ENCODE measurements at regions not wholly inside any gene's neighbourhood (a gene's known extent, or its start where the extent isn't known, plus 50 kb on each side); places are given as distances from the start of the nearest gene placed in this dataset.

DNA sequence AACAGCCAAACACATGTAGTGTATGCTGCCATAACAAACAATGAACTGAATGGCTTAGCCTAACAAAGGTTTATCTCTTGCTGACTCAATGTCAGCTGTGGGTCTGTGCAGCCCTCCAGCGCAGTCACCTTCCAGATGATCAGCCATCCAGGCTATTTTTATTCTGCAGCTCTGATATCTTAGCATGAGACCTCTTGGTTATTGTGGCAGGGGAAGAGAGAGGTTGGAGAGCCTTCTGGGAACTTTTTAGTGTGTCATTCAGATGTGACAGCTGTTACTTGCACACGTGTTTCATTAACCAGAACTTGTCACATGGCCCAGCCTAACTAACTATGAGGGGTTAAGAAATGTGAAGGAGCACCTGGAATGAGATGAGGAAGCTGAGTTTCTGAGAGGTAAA is 202.5 kb downstream of the DHX35 start:
- no peak for DNase-seq

DNA sequence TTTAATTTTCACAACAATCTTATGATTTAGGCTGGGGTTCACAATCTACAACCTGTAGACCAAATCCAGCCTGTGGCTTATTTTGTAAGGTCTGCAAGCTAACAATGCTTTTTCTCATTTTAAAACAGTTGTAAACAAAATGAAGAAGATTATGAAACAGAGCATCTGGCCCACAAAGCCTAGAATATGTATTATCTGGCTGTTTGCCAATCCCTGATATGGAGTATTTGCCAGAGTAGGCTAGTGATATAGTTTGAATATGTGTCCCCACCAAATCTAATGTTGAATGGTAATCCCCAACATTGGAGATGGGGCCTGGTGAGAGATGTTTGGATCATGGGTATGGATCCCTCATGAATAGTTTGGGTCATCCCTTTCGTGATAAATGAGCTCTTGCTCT is 201.8 kb downstream of the DHX35 start:
- DNase-seq, result no peak

DNA sequence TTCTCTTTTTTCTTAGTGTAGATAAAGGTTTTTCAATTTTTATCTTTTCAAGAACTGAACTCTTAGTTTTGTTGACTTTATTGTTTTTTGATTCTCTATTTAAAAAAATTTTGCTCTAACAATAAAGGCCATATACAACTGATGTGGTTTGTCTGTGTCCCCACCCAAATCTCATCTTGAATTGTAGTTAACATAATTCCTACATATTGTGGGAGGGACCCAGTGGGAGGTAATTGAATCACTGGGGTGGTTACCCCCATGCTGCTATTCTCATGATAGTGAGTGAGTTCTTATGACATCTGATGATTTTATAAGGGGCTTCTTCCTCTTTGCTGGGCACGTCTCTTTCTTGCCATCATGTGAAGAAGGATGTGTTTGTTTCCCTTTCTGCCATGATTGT is 199.8 kb downstream of the DHX35 start:
- no peak for DNase-seq

- DNase-seq, result no peak
These were observed 193.8 kb downstream of the DHX35 start for GRCh38 chr20:39155971-39156370.

DNA sequence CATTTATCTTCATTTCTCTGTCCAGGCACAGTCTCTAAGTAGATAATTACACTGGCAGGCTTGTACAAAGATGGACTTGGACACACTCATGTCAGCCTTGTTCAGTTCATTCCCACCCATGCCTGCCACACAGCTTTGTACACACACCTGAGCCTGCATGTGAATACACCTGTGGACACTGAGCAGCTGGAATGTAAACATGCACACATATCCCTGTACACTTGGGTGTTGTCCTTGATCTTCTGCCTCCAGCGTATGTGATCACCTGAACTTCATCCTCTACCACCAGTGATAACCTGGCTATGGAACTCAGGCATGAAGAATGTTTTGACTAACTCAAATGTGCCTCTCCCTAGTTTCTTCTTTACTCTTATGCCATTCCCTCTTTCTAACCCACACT is 190.6 kb downstream of the DHX35 start:
- no peak for DNase-seq

GRCh38 chr20:39152126-39152525 is 190.0 kb downstream of the DHX35 start:
- DNase-seq, result no peak

DNA sequence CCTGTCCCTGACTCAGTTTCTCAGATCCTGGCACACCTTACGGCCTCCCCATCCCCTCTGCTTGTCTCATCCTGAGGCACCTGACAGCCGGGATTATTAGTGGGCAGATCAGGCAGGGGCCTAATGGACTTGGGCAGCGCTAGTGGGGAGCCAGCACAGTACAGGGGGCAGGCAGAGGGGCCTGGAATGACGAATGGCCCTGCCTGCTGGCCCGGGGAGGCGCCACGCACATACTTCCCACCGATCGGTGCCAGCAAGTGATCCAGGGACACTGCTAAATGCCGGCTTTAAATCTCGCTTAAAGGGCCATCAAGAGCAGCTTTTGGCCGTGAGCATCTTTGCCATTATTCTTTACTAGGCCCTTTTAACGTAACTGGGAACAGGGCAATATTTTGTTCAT is 188.4 kb downstream of the DHX35 start:
- DNase-seq, result no peak

- DNase-seq, result no peak
These were observed 184.2 kb downstream of the DHX35 start for GRCh38 chr20:39146394-39146793.

- no peak for DNase-seq
These were observed 183.8 kb downstream of the DHX35 start for GRCh38 chr20:39145921-39146320.

DNA sequence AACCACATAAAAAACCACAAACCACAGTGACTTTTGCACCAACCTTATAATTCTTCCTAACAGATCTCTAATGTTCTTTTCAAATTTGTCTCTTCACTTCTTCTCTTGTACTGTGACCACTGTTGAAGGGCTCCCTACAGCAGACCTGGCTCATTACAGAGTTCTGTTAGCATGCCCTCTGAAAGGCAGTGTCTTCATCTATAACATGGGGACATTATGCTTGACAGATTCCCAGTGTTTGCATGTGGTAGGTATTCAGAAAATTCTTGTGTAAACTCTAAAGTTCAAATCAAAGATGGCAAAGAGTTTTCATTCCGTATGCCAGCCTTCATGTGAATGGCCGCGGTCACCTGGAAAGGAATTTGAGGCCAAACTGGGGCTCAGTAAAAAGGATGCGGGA is 182.6 kb downstream of the DHX35 start:
- DNase-seq, result no peak

DNA sequence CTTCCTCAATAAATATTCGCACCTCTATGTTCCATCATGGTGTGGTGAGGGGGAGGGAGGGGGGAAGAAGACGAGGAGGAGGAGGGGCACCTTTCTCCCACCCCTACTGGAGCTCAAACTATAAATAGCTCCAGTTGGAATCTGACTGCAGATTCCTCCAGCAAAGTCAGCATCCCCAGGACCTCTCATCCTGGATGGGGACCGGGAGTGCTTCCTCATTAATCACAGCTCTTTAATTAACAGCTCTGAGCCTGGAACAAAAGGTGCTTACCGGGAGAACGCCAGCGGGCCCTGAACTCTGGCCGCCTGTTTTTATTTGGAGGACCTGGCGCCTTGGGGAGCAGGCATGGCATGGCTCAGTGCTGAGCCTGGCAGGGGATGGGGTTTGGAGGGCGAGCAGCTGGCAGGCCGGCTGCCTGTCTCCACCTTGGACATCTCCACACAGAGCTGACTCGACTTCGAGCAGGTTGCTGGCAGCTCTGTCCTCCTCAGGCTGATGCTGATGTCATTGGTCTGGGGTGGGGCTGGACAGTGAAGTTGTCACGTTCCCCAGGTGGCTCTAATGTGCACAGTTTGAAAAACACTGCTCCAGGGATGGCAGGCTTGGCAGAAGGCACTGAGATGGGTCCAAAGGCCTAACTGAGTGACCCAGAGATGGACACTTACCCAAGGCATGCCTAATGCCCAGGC is 180.4 kb downstream of the DHX35 start:
- no peak for DNase-seq

DNA sequence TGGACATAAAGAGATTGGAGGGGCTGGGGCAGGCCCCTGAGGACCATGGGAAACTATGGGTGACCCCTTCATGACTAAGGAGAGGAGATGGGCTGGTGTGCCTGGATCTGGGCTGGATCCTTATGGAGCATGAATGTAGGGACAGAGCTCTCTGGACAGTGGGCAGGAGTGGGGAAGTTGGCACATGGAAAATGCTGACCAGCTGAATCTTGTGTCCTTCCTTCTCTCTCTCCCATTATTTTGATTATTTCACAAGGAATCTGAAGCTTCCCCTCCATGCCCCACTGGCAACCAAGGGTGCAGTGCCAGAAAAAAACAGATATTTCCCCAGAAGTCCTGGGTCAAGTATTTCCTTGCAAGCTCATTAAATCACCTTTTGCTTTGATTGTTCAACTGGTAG is 175.2 kb downstream of the DHX35 start:
- DNase-seq, result no peak

- no peak for DNase-seq
These were observed 174.7 kb downstream of the DHX35 start for GRCh38 chr20:39136798-39137197.

GRCh38 chr20:39135885-39136544 is 173.9 kb downstream of the DHX35 start:
- no peak for DNase-seq

GRCh38 chr20:39133201-39133600 is 171.1 kb downstream of the DHX35 start:
- no peak for DNase-seq

- DNase-seq, result no peak
These were observed 170.4 kb downstream of the DHX35 start for GRCh38 chr20:39132511-39132910.

DNA sequence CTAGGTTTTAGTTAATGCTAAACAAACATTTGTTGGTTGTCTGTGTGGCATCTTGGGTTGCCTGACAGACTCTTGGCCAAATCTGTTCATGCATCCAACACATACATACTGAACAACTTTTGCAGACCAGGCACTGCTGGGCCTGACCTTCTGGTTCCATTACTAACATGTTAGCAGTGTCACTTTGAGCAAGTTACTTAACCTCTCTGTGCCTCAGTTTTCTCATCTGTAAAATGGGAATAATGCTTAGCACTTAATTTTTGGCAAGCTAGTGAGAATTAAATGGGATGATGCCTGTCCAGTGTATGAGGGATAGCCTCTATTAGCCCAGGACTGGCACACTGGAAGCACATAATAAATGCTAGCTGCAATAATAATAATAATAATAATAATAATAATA is 169.9 kb downstream of the DHX35 start:
- DNase-seq, result no peak

DNA sequence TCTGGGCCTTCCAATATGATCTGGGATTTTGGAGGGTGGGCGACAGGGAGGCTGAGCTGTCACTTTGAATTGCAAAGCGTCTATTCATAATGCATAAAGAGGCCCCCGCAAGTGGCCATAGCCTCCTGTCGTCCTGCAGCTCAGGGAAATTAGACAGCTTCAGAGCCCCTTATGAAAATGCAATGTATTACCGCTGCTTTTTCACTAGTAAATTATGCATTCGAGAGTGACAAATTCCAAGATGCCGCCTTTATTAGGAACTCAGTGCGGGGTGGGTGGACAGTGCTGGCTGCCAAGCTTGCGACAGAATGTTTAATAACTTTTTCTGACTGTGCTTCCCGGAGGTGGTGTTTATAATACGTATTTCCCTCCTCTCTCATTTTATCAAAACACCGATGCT is 168.5 kb downstream of the DHX35 start:
- DNase-seq, result no peak

GRCh38 chr20:39129523-39129922 is 167.4 kb downstream of the DHX35 start:
- no peak for DNase-seq

- no peak for DNase-seq
These were observed 161.9 kb downstream of the DHX35 start for GRCh38 chr20:39124064-39124463.

GRCh38 chr20:39123185-39123557 is 161.0 kb downstream of the DHX35 start:
- DNase-seq, result no peak

GRCh38 chr20:39117491-39117890 is 155.3 kb downstream of the DHX35 start:
- DNase-seq, result no peak

GRCh38 chr20:39116020-39116419 is 153.9 kb downstream of the DHX35 start:
- DNase-seq, result no peak

DNA sequence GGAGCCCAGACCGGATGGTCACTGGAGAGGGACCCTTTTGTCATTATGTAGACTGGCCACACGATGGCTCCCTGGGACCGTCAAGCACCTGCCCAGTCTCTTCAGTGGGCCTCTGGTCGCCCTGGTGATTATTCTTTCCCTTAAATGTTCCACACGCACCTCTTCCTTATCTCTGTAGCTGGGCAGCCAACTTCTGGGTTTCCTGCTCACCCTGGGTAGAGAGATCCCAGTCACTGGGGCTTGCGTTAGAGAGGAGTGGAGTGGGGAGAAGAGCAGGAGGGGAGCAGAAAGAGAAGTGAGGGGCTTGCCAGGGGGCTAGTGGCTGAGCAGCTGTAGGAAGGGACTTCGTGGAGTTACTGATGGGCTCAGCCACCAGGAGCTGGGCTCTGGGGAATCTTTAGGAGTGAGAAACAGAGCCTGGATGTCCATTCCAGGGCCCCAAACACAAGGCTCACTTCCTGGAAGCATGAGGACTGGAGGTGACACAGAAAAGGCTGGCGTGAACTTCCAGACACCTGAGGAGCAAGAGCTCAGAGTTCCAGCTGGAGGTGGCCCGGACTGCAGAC is 150.1 kb downstream of the DHX35 start:
- peak; percentile 42 for DNase-seq

Data from hindlimb muscle (tissue), 1 donor.